Lower leg skin (tissue), 3 donors: ENCODE measurements at regions not wholly inside any gene's neighbourhood (a gene's known extent, or its start where the extent isn't known, plus 50 kb on each side); places are given as distances from the start of the nearest gene placed in this dataset.

ENCODE experiments used
- POLR2A ChIP-seq, 2 donors: fragments of 450-650 bp; IDR thresholded peaks; one replicate each; pipeline ENCODE4 v1.6.1; 2016 to 2017; ENCODE audit warnings: antibody characterized with exemption in 2 of 2, mild to moderate bottlenecking in 1 of 2, moderate library complexity in 1 of 2
- TF ChIP-seq, protein P1 (sequence below), 3 donors: fragments of 450-650 bp; IDR thresholded peaks; one replicate each; pipeline ENCODE4 v1.5.1; 2016; ENCODE audit warnings: antibody characterized with exemption in 3 of 3, mild to moderate bottlenecking in 3 of 3, moderate library complexity in 2 of 3

GRCh38 chr2:30041884-30042283 lies 104.9 kb upstream of the YPEL5 start:
- TF ChIP-seq, protein P1, sequence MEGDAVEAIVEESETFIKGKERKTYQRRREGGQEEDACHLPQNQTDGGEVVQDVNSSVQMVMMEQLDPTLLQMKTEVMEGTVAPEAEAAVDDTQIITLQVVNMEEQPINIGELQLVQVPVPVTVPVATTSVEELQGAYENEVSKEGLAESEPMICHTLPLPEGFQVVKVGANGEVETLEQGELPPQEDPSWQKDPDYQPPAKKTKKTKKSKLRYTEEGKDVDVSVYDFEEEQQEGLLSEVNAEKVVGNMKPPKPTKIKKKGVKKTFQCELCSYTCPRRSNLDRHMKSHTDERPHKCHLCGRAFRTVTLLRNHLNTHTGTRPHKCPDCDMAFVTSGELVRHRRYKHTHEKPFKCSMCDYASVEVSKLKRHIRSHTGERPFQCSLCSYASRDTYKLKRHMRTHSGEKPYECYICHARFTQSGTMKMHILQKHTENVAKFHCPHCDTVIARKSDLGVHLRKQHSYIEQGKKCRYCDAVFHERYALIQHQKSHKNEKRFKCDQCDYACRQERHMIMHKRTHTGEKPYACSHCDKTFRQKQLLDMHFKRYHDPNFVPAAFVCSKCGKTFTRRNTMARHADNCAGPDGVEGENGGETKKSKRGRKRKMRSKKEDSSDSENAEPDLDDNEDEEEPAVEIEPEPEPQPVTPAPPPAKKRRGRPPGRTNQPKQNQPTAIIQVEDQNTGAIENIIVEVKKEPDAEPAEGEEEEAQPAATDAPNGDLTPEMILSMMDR (IDR thresholded peaks at IDR 0.05), result no peak
- no peak for TF ChIP-seq POLR2A (IDR thresholded peaks at IDR 0.05)
